ENCODE measurements at regions not wholly inside any gene's neighbourhood (a gene's known extent, or its start where the extent isn't known, plus 50 kb on each side); places are given as distances from the start of the nearest gene placed in this dataset.
"Not testable (repeated sequence)": the region's sequence is repeated elsewhere in the genome, so short reads cannot be mapped to it uniquely, and the experiment has no call there.

- no peak for DNase-seq
Measured at GRCh38 chr12:61251076-61251475, 1009.1 kb upstream of the USP15 start.

GRCh38 chr12:61254225-61254624 is 1006.0 kb upstream of the USP15 start:
- Histone ChIP-seq H3K36me3 (no peaks in the 10 kb centered on the region), H3K4me3 (no peak overlapping the region), H3K4me1 (no peaks in the 10 kb centered on the region), H3K27ac (no peak overlapping the region), H3K27me3 (no peaks in the 10 kb centered on the region), H3K9me3 (no peaks in the 10 kb centered on the region)
- intact Hi-C loops (cut with DNase I), result no loop called here
- no peak for DNase-seq
- TF ChIP-seq CTCF (IDR thresholded peaks at IDR 0.05), result no peak
- no peak for TF ChIP-seq POLR2A (IDR thresholded peaks at IDR 0.05)
- 56 to 65% methylated on average over 3 of the region's 3 CpGs for WGBS, 2 donors

More at GRCh38 chr12:61251076-61251475, 1009.1 kb upstream of the USP15 start:
- WGBS, 2 donors, result 40 to 51% methylated on average over 2 of the region's 3 CpGs
- no peaks in the 10 kb centered on the region for H3K4me1 ChIP-seq
- no peak overlapping the region for H3K27ac ChIP-seq
- TF ChIP-seq CTCF (IDR thresholded peaks at IDR 0.05) (no peak), POLR2A (IDR thresholded peaks at IDR 0.05) (no peak)
- intact Hi-C loops (cut with DNase I), result no loop called here
- no peaks in the 10 kb centered on the region for H3K36me3 ChIP-seq
- no peaks in the 10 kb centered on the region for H3K27me3 ChIP-seq
- H3K9me3 ChIP-seq, result peaks cover 0 to 5% (median 0%) of the 10 kb centered on the region in 3 donors
- H3K4me3 ChIP-seq, result no peak overlapping the region

- DNase-seq; H3K4me3 ChIP-seq; H3K27me3 ChIP-seq; H3K27ac ChIP-seq; H3K36me3 ChIP-seq; intact Hi-C loops (cut with DNase I); H3K4me1 ChIP-seq: not testable (repeated sequence)
- peaks cover 0 to 25% (median 17%) of the 10 kb centered on the region in 3 donors for H3K9me3 ChIP-seq
Measured at GRCh38 chr12:61264294-61264693, 995.9 kb upstream of the USP15 start.

GRCh38 chr12:61267474-61267873 is 992.7 kb upstream of the USP15 start:
- WGBS, 2 donors, result 68 to 70% methylated on average over 1 of the region's 1 CpG
- Histone ChIP-seq H3K9me3 (peaks cover 0 to 21% (median 17%) of the 10 kb centered on the region in 3 donors), H3K36me3 (no peaks in the 10 kb centered on the region), H3K4me1 (no peaks in the 10 kb centered on the region), H3K27me3 (no peaks in the 10 kb centered on the region), H3K27ac (no peak overlapping the region), H3K4me3 (no peak overlapping the region)
- intact Hi-C loops (cut with DNase I), result no loop called here
- TF ChIP-seq POLR2A (IDR thresholded peaks at IDR 0.05) (no peak), CTCF (IDR thresholded peaks at IDR 0.05) (no peak)
- no peak for DNase-seq

- H3K36me3 ChIP-seq, result no peaks in the 10 kb centered on the region
- H3K27ac ChIP-seq, result no peak overlapping the region
- no peak overlapping the region for H3K4me3 ChIP-seq
- no peak for TF ChIP-seq POLR2A (IDR thresholded peaks at IDR 0.05)
- H3K9me3 ChIP-seq, result no peaks in the 10 kb centered on the region
- no peaks in the 10 kb centered on the region for H3K4me1 ChIP-seq
- no peaks in the 10 kb centered on the region for H3K27me3 ChIP-seq
- DNase-seq, result no peak
- intact Hi-C loops (cut with DNase I), result no loop called here
Measured at GRCh38 chr12:61272441-61272840, 987.8 kb upstream of the USP15 start.

GRCh38 chr12:61282790-61283575 is 977.2 kb upstream of the USP15 start:
- no peak overlapping the region for H3K4me3 ChIP-seq
- WGBS, 2 donors, result 51 to 53% methylated on average over 3 of the region's 3 CpGs
- H3K36me3 ChIP-seq, result no peaks in the 10 kb centered on the region
- TF ChIP-seq CTCF (IDR thresholded peaks at IDR 0.05) (no peak), POLR2A (IDR thresholded peaks at IDR 0.05) (no peak)
- peaks cover 0 to 21% (median 13%) of the 10 kb centered on the region in 3 donors for H3K9me3 ChIP-seq
- intact Hi-C loops (cut with DNase I), result no loop called here
- no peaks in the 10 kb centered on the region for H3K4me1 ChIP-seq
- DNase-seq, result no peak
- no peak overlapping the region for H3K27ac ChIP-seq
- no peaks in the 10 kb centered on the region for H3K27me3 ChIP-seq
